NCI-H146 treated with DMSO at 0.1 percent for 48 hours (cell line): ENCODE measurements at regions not wholly inside any gene's neighbourhood (a gene's known extent, or its start where the extent isn't known, plus 50 kb on each side); places are given as distances from the start of the nearest gene placed in this dataset.

Source experiments
- DNase-seq: peaks from one replicate; lab custom pipeline; 2025; ENCODE audit not compliant: unreplicated experiment; lab: John Stamatoyannopoulos, UW

DNA sequence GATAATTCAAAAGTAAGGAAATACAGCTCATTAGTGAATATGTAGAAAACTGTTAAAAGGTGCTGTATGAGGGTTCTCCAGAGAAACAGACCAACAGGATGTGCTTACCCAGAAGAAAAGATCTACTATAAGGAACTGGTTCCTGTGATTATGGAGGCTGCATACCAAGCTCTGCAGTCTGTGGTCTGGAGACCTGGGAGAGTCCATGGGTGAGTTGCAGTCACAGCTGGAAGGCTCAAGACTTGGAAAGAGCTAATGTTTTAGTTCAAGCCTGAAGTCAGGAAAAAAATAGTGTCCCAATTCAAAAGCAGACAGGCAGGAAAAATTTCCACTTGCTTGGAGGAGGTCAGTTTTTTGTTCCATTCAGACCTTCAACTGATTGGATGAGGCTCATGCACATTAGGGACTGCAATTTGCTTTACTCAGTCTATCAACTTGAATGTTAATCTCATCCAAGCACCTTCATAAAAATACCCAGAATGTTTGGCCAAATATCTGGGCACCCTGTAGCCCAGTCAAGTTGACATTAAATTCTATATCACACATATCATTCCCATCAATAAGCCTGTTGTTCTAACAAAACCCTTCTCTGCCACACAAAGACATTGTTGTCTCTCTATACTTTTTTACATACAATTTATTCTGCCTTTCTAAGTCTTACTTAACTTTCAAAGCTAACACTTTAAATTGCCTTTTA lies 197.9 kb upstream of the KLF6 start:
- no peak for DNase-seq

DNA sequence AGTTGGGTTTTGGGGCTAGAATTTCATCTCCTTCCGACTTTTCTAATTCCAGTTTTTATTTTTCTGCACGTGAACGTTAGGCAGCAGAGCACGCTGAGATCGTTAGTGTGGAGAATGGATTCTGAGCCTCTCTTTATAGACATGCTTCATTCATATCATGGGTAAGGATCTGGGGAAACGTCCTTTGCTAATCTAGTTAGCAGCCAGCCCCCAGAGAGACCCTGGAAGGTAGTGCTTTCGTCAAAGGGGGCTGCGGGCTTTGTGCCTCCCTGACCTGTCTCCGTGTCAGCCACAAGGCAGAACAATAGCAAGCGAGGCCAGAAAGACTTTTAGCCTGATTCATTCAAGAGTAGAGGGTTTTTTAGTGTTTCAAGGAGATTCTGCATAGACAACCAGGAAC lies 196.3 kb upstream of the KLF6 start:
- no peak for DNase-seq

DNA sequence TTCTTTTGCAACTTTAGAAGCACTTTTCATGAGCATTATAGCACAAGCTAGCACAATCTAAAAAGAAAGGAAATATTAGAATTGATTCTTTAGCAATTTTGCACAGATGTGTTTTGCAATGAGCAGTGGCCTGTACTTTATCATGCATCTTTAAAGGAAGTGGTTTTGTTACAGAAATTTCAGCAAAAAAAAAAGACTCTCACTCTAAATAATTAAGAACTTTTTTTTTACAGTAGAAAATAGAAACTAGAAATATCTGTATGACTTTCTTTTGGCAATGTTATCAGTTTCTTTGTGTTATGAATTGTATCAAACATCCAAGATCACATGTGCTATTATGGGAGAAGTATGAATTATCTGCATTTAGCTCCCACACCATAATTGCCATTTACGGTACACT lies 195.7 kb upstream of the KLF6 start:
- no peak for DNase-seq

DNA sequence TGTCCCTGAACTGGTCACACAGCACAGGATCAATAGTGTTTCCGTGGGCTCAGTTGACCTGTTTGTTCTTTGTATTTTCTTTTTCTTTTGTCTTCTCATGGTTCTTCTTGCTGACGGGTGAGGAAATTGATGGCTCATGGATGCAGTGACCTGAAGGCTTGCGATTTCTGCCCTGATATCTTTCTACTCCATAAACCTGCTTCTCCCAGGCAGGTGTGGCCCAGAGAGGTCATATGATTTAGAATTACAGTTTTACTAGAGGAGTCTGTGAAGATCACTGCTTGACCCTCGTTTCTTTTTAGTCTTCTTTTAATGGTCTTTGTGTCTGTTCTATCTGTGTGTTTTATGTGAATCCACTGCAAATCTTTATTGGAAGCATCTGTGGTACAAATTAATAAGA lies 195.1 kb upstream of the KLF6 start:
- no peak for DNase-seq

DNA sequence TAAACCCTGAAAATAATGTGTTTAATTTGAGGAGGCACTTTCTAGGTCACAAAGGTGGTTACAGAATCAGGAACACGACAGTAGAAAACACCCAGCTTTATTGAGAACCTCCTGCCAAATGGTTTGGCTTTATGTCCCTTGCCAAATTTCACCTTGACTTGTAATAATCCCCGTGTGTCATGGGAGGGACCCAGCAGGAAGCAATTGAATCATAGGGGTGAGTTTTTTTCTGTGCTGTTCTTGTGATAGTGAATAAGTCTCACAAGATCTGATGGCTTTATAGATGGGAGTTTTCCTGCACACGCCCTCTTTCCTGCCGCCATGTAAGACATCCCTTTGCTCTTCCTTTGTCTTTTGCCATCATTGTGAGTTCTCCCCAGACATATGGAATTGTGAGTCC lies 193.8 kb upstream of the KLF6 start:
- no peak for DNase-seq

DNA sequence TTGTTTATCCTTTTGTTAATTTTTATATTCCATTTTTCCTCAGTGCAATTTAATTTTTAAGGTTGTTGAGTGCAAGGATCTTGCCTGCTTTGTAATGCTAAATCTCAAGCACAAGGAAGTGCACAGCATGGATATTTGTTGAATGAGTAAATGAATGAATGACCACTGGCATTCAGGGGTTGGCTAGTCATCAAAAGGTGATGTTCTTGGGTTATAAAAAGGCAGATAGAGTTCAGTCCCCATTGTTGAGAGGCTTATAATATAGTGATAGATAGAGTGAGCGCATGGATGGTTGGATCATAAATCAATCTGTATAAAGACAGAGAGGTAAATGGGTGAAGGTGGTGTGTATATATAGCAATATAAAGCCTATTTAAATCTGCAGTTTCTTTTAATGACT lies 193.2 kb upstream of the KLF6 start:
- DNase-seq, result no peak

DNA sequence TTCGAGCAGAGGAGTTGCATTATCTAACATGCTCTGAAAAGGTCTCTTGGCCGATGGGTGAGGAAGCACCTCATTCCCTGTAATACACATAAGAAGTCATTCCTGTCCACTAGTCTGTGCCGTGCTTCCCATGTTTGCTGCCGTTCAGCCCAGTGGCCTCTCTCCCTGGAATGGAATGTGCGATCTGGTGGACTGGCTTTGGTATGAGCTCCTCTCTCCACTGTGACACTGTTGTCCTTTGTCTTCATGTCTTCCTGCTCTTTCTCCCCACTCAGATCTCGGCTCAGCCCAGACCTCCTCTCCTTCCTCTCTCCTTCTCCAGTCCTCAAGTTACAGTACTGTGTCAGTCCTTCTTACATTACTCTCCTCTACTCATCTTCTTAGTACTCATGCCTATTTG lies 192.8 kb upstream of the KLF6 start:
- DNase-seq, result no peak

DNA sequence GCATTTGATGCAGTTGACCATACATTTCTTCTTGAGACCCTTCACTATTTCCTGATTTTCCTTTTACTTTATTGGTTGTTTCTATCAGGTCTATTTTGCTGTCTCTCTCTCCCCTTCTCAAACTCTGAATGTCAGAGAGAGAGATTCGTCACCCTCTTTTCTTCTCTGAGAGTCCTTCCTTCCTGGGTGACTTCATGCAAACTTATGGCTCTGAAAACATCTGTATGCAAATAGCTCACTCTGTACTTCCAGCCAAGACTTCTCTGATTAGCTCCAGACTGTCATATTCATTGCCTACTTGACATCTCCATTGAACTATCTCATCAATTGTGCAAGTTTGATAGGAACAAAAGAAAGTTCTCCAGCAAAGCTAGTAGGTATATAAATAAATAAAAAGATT lies 191.7 kb upstream of the KLF6 start:
- no peak for DNase-seq

DNA sequence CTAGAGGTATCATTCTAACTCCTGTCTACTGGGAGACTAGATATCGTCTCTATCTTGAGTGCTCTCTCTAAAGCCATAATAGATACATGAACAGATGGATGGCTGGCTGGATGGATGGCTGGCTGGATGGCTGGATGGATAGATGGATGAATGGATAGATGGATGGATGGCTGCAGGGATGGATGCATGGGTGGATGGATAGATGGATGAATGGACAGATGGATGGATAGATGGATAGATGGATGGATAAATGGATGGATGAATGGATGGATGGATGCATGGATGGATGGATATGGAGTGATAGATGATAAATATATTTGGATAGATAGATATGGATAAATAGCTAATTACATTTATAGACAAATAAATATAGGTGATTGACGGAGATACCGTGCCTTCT lies 191.2 kb upstream of the KLF6 start:
- DNase-seq, result no peak

DNA sequence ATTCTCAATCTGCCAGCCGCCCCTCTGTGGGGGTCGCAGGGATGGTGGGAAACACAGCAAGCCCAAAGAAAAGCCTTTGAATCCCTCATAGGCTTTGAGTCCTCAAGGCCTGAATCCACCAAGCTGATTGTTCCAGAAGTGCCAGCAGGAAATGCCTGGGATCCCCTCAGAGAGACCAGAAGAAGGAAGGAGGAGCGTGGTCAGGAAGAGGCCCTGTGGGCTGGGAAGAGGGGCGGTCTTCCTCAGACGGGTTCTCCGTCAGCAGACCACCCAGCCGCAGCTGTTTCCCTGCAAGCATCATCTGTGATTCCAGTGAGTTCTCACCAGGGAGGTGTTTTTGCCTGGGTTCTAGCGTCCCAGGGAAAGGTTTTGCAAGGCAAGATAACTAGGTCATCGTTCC lies 190.0 kb upstream of the KLF6 start:
- DNase-seq, result no peak

DNA sequence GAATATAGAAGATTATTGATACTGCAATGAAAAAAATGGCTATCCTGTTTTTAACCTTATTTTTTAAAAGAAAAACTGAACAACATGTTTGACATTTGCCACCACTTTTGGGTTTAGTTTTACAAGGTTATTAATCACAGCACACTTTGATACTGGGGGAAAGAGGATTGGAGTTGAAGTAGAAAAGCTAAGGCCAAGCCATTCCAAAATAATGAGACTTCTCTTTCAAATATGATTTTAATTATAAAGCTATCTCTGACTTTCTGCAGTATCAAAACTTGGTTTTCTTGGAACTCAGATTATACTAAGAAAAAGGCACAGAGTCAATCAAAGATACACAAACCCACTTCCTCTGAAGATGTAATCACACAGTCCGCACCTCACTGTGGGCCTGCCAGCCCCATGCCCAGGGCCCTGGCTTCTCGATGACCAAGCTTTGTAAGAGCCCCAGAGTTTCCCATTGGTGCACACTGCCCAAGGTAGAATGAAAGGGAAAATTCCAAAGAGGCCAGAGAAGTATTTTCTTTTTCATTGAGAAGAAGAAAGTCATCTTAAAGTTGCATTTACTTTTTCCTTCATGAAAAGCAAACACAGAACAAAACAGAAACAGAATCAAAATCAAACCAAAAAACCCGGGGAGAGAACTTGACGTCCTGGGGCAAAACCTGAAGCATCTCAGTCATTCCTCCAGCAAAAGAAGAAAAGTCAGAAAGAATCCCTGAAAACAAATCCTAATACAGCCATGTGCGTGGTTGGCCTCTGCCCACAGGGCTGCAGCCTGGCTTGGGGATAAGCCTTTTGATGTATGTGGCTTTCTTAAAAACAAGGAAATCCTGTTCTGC lies 187.7 kb upstream of the KLF6 start:
- DNase-seq, result no peak

DNA sequence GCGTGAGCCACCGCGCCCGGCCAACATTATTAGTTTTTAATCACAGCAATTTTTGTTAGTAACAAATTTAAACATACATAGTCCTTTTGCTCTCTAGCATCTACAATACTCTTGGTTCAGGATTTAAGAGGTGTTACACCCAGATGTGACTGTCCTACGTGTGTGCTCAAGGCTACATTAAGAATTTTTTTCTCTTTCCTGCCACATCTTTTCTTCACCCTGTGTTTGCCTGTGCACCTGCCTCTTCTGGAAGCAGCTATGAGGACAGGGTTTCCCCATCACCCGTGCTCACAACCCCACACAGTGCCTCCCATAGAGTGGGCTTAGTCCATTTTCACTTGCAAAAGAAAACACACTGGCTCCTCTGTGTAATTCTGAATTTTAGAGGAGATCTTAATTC lies 186.7 kb upstream of the KLF6 start:
- DNase-seq, result no peak

DNA sequence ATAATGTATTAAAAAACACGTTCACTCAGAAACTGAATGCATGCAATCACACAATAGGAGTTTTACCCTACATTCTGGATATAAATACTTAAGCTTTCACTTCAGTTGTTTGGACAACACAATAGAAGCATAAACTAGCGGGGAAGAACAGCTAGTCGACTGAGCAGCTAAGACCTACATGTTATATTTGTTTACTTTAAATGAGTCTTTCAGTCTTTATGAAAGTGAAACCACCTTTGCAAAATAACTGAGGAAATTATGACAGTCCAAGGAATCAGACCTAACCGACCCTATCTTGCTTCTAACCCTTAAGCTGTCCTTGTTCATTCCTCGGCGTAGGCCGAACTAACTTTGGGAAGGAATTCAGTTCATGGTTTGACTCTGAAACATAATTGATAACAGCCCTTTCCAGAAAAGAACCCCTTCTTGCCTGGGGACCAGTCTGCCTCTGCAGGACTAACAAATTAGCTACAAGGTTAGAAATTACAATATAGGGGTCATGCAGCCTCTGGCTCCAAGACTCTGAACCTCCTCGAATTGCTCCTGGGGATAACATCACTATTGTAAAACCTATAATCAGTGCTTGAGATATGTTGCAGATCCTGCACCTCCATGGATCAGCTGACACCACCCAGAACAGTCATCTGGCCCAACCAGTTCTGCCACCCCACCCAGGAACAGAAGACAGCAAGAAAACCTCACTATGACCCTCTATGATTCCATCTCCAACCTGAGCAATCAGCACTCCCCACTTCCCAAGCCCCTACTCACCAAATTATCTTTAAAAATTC lies 185.1 kb upstream of the KLF6 start:
- no peak for DNase-seq

DNA sequence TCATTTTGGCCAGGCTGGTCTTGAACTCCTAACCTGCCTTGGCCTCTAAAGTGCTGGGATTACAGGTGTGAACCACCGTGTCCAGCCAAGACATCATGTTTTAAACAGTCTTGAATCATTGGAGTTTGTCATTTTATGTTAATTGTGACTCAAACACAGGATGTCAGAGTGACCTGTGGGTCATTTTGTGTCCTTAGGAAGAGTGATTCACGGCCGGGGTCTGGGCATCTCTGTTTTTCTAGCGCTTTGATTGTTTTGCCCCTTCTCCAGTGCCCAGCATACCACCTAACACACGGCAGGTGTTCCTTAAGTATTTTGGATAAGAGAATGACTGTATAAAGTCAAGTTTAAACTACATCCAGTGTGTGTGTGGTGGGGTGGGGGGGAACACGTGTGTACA lies 183.7 kb upstream of the KLF6 start:
- no peak for DNase-seq

DNA sequence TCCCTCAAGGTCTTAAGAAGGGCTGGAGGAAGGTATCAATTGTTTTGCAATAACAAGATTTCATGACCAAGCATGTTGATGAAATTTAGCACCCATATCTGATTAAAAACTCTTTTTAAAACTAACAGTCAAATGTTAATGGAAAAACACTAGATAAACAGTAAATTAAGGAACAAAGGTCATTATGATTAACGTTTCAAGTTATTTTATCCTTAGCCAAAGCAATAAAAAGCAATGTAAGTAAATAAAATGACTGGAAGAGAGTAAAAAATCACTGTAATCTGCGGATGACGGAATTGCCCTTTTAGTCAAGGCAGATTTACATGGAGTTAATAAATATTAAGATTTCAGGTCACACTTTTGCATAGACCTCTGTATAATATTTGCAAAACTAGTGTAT lies 179.5 kb upstream of the KLF6 start:
- no peak for DNase-seq

DNA sequence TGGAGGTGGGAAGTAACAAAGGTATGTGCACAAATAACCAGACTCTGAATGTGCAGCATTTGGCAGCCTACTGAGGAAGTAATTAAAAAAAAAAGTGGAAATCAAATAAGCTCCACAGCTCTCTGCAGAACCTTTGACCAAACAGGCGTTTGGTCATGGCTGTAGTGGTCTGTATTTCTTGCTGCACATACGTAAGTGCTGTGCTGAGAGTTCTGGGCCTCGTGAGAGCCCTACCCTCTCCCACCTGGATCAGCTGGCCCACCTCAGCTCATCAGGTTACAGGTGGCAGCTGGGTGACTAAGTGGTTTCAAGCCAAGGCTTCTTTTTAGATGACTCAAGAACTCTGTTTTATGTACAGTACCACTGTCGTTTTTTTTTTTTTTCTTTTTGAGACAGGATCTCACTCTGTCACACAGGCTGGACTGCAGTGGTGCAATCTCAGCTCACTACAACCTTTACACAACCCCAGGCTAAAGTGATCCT lies 178.2 kb upstream of the KLF6 start:
- no peak for DNase-seq

DNA sequence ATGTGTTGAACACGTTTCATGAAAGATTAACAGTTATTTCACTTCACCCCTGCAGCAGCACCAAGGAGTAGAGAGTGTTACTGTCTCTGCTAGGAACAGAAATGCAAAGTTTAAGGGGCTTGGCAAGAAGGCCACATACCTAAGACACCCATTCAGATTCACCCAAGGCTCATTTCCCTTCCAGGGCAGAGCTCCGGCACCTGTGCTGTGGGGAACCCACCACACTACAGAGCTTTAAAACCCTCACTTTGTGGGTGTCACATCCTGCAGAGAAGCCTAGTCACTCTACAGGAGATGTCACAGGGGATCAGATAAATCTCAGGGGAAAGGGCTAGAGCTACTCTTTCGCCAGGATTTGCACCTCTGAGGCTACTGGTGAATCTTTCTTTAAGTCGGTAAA lies 176.1 kb upstream of the KLF6 start:
- DNase-seq, result no peak

DNA sequence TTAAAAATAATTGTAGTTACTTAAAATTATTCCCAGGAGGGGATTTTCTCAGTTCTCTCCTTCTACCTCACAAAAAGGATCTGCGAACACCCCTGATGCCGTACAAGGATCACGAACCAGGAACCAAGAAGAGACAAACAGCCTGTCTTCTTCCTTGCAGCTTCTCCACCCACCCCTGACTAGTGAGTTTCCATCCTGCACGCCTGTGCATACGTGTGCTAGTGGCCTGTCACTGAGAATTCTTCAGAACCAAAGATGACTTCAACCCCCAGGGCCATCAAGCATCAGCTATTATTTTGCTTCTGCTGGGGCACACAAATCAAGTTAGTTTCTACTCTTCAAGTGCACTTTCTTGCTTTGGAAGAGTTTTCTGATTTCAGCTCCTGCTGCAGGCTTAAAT lies 175.5 kb upstream of the KLF6 start:
- no peak for DNase-seq

DNA sequence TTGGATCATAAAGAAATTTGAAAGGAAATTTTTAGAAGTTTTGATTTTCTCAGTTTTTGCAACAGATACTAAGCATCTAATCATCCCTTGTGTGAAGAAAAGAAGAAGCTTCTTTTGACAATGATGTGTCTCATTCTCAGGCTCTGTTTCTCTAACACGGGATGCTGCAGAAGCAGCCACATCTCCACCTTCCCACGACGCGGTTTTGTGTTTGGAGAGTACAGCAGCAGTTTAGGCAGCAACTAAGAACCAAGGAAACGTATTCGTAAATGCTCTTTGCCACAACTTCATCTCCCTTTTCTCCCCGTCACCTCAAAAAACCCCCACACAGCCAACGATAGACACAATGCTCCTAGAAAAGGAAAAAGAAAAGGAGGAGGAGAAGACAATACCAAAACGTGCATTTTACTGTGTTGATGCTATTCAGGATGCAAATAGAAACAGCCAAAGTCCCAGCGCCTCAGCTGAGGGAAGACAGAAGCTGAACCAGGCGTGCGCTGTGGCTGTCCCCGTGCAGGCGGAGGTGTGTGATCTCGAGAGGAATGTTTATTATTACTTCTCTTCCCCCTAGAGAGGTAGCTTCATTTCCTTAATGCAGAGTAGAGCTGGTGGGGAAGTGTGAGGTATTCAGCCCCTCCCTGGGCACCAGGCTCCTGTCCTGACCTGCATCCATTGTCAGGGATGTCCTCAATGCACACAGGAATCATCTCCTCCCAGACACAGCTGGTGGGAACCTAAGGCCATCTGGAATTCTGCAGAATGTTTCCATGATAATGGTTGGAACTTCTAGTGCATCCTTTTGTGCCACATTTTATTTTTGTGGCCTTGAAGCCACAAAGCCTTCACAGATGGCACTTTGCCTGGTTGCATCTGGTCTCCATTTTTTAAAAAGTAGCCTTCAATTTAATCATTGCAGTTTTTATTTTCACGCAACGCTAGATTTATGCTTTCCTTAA lies 174.6 kb upstream of the KLF6 start:
- no peak for DNase-seq

DNA sequence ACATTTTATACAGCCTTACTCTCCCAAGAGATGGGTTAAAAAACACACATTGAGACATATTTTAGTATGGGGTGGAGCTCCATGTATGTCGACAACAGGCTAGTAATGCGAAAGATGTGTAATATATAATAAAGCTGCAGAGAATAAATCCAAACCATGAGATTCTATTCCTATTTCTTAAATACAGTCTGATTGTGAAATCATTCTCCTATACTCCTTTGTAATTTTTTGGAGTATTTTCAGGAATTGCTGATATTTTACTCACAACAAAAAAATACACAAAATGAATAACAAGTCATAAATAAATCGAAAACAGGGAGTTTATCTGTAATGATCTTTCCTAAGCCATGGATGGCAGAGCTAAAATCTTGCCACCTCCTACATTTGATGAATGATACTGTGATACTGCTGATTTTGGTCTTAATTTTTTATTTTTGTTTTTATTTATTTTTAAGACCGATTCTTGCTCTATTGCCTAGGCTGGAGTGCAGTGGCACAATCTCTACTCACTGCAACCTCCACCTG lies 173.5 kb upstream of the KLF6 start:
- no peak for DNase-seq
